WERI-Rb-1 (cell line): ENCODE measurements at regions not wholly inside any gene's neighbourhood (a gene's known extent, or its start where the extent isn't known, plus 50 kb on each side); places are given as distances from the start of the nearest gene placed in this dataset.

Experiments used
- DNase-seq: peaks from one replicate; pipeline ENCODE4 v3.0.0-alpha.2; 2020
- H3K27ac ChIP-seq: fragments of 250-450 bp; sonication (Bioruptor Pico); 2 replicates; pipeline ENCODE4 v1.5.1; 2020; ENCODE audit warnings: mild to moderate bottlenecking, moderate library complexity
- H3K27me3 ChIP-seq: fragments of 250-450 bp; sonication (Bioruptor Pico); 2 replicates; pipeline ENCODE4 v1.5.1; 2021; ENCODE audit warnings: mild to moderate bottlenecking, low read depth, moderate library complexity; ENCODE audit not compliant: insufficient read depth, severe bottlenecking
- H3K36me3 ChIP-seq: fragments of 250-450 bp; sonication (Bioruptor Pico); 2 replicates; pipeline ENCODE4 v1.5.1; 2020; ENCODE audit warnings: mild to moderate bottlenecking, moderate library complexity
- H3K4me3 ChIP-seq: 2 replicates; pipeline ENCODE4 v1.5.1; 2011; ENCODE audit warnings: low read depth, mild to moderate bottlenecking, control low read depth, low read length
- H3K9me3 ChIP-seq: fragments of 250-450 bp; sonication (Bioruptor Pico); 2 replicates; pipeline ENCODE4 v1.5.1; 2021; ENCODE audit warnings: mild to moderate bottlenecking, moderate library complexity; ENCODE audit not compliant: severe bottlenecking
- TF ChIP-seq, protein P1 (sequence below): IDR thresholded peaks from 2 replicates; pipeline ENCODE4 v1.5.1; 2011; ENCODE audit warnings: low read depth, mild to moderate bottlenecking, control low read depth, inconsistent platforms, low read length

DNA sequence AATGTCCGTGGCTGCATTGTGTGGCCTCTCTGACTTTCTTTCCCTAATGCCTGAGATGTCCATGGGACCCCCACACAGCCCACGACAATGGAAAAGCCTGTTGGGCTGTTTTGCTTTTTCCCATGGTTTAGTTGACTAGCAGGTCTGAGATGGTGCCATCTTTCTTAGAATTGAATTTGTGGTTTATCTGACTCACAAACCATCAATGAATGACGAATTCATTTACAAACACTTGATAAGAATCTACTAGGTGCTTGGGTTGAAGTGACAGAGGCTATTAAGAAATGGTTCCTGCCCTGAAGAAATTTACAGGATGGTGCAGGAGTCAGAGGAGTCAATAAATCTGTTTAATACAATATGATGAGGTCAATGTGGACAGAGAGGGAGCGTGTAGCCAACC lies 75.4 kb downstream of the OTUD1 start:
- Histone ChIP-seq H3K27ac (no peak overlapping the region), H3K36me3 (no peaks in the 10 kb centered on the region), H3K9me3 (no peaks in the 10 kb centered on the region), H3K4me3 (no peak overlapping the region), H3K27me3 (no peaks in the 10 kb centered on the region)
- DNase-seq: no peak
- TF ChIP-seq, protein P1, sequence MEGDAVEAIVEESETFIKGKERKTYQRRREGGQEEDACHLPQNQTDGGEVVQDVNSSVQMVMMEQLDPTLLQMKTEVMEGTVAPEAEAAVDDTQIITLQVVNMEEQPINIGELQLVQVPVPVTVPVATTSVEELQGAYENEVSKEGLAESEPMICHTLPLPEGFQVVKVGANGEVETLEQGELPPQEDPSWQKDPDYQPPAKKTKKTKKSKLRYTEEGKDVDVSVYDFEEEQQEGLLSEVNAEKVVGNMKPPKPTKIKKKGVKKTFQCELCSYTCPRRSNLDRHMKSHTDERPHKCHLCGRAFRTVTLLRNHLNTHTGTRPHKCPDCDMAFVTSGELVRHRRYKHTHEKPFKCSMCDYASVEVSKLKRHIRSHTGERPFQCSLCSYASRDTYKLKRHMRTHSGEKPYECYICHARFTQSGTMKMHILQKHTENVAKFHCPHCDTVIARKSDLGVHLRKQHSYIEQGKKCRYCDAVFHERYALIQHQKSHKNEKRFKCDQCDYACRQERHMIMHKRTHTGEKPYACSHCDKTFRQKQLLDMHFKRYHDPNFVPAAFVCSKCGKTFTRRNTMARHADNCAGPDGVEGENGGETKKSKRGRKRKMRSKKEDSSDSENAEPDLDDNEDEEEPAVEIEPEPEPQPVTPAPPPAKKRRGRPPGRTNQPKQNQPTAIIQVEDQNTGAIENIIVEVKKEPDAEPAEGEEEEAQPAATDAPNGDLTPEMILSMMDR: no peak

DNA sequence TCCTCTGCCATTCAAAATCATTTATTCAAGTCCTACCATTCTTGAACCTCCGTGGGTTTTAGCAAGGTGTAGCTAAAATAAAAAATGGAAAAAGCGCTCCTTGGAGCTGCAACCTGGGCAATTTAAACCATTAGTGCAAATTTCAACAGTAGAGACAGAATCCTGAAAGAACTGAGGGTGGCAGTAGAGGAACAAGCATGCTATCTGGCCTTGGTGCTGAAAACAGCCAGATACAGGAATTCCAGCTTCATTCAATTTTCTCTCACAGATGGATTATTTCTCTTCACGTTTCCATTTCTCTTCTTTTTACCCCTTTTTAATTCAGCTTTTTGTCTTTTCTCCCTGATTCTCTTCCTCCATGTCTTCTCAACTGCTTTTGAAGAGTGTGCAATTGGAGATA lies 77.7 kb downstream of the OTUD1 start:
- no peak for DNase-seq
- no peaks in the 10 kb centered on the region for H3K27me3 ChIP-seq
- no peak overlapping the region for H3K27ac ChIP-seq
- H3K4me3 ChIP-seq: no peak overlapping the region
- TF ChIP-seq, protein P1: peak; percentile 39; the same call in 1 of the 2 replicates
- no peaks in the 10 kb centered on the region for H3K36me3 ChIP-seq
- no peaks in the 10 kb centered on the region for H3K9me3 ChIP-seq

DNA sequence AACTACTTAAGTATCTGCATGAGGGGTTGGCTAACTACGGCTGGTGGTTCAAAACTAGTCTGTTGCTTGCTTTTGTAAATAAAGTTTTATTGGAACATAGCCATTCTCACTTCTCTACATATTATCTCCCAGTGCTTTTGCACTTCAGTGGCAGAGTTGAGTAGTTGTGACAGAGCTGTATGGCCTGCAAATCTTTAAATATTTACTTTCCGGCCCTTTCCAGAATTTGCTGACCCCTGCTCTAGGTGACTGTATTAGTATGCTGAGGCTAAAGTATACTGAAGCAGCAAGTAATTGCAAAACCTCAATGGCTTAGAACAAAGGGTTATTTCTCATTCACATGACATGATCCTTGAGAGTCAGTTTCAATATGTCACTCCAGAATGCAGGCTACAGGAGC lies 78.3 kb downstream of the OTUD1 start:
- H3K36me3 ChIP-seq: no peaks in the 10 kb centered on the region
- DNase-seq: no peak
- TF ChIP-seq, protein P1: no peak
- no peak overlapping the region for H3K4me3 ChIP-seq
- H3K27me3 ChIP-seq: no peaks in the 10 kb centered on the region
- no peaks in the 10 kb centered on the region for H3K9me3 ChIP-seq
- no peak overlapping the region for H3K27ac ChIP-seq

DNA sequence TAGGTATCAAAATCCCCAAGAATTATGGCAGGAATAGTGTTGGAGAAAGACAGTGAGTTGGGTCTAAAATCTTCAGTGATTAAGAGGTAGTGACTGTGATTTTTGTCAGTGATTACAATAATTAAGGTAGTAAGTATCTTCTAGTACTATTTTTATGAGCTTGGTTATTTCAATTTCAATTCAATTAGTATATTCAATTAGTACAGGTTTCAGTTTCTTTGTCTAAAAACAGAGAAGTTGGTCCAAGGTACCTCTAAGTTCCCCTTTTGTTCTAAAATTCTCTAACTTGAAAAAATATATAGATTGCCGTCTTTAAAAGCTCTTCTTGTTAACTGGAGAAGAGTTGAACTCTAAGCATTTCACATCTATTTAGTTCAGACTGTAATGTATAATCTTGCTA lies 82.9 kb downstream of the OTUD1 start:
- no peaks in the 10 kb centered on the region for H3K9me3 ChIP-seq
- no peak overlapping the region for H3K4me3 ChIP-seq
- H3K36me3 ChIP-seq: no peaks in the 10 kb centered on the region
- no peak overlapping the region for H3K27ac ChIP-seq
- DNase-seq: no peak
- TF ChIP-seq, protein P1: no peak
- no peaks in the 10 kb centered on the region for H3K27me3 ChIP-seq

DNA sequence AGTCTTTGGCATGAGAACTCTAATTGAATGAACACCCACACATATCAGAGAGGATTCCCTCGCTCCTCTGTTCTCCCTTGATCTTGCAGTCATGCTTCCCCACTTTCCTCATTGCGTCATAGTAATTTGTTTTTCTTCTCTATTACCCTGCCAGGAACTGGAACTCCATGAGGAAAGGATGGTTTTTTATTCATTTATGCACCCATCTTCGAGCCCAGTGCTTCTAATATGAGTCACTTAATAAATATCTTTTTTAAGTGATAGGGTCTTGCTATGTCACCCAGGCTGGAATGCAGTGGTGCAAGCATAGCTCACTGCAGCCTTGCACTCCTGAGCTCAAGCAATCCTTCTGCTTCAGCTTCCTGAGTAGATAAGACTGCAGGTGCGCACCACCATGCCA lies 83.5 kb downstream of the OTUD1 start:
- H3K9me3 ChIP-seq: no peaks in the 10 kb centered on the region
- no peak overlapping the region for H3K27ac ChIP-seq
- TF ChIP-seq, protein P1: no peak
- no peaks in the 10 kb centered on the region for H3K36me3 ChIP-seq
- H3K4me3 ChIP-seq: no peak overlapping the region
- DNase-seq: no peak
- no peaks in the 10 kb centered on the region for H3K27me3 ChIP-seq

DNA sequence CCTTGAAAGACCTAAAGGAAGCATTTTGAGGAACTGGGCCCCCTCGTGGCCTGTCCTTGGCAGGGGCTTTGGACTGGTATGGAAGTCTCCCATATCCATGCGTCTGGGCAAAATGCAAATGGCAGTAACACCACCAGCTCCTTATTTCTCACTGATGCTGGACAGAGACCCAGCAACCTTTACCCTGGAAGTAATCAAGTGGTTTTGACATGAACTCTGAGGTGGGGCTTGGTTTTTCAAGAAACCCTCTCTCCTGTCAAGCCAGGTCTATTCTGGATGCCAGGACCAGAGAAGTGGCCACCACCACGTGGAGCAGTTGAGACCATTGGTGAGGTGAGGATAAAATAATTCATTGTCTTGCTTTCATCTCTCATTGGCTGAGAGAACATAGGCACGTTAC lies 84.4 kb downstream of the OTUD1 start:
- H3K36me3 ChIP-seq: no peaks in the 10 kb centered on the region
- TF ChIP-seq, protein P1: no peak
- no peak for DNase-seq
- H3K27ac ChIP-seq: no peak overlapping the region
- no peaks in the 10 kb centered on the region for H3K27me3 ChIP-seq
- H3K4me3 ChIP-seq: no peak overlapping the region
- H3K9me3 ChIP-seq: no peaks in the 10 kb centered on the region
